A549 (cell line): ENCODE measurements at regions not wholly inside any gene's neighbourhood (a gene's known extent, or its start where the extent isn't known, plus 50 kb on each side); places are given as distances from the start of the nearest gene placed in this dataset.

Experiments
- ATAC-seq, 2 experiments: fragments of 200-7000 bp in 1 of 2; fragments of >200 bp in 1 of 2; cut with Nextera tagmentation in 1 of 2; cut with Tn5 transposase in 1 of 2; 3 replicates each; pipeline versions ENCODE4 v1.8.0 to v1.9.1; 2018 to 2020; ENCODE audit warnings: mild to moderate bottlenecking in 1 of 2, moderate library complexity in 1 of 2
- CTCF ChIA-PET: fragments of 300-600 bp; sonication (Branson Sonifier 250); formaldehyde crosslinking; extraction: SDS; loops from one replicate; lab custom pipeline; 2021; ENCODE audit warnings: antibody characterized with exemption, inconsistent platforms; lab: Yijun Ruan, JAX
- POLR2A ChIA-PET: fragments of 350-600 bp; formaldehyde crosslinking; extraction: SDS; loops from one replicate; lab custom pipeline; 2021; ENCODE audit warnings: antibody characterized with exemption, inconsistent platforms; lab: Yijun Ruan, JAX
- DNase-seq, 2 experiments: peaks; one replicate each; pipeline versions ENCODE4 v3.0.0 to v3.0.0-alpha.2; 2011 to 2016; ENCODE audit warnings: low read depth in 1 of 2, low spot score in 1 of 2
- FAIRE-seq: peaks from 2 replicates; lab custom pipeline; 2011; peaks lifted over from hg19 to GRCh38; lab: Jason Lieb, UNC
- H3K27ac ChIP-seq, 2 experiments: fragments of >200 bp; sonication (Bioruptor Twin); formaldehyde crosslinking; 3 replicates each; pipeline ENCODE4 v1.5.1; 2016 to 2017
- H3K4me1 ChIP-seq: fragments of >200 bp; sonication (Bioruptor Twin); formaldehyde crosslinking; 3 replicates; pipeline ENCODE4 v1.6.1; 2016
- H3K4me2 ChIP-seq: fragments of >200 bp; sonication (Bioruptor Twin); formaldehyde crosslinking; 3 replicates; pipeline ENCODE4 v1.6.1; 2016
- H3K4me3 ChIP-seq: fragments of >200 bp; sonication (Bioruptor Twin); formaldehyde crosslinking; 3 replicates; pipeline ENCODE4 v1.5.1; 2016
- H3K9me3 ChIP-seq: fragments of >200 bp; sonication (Bioruptor Twin); formaldehyde crosslinking; 3 replicates; pipeline ENCODE4 v1.6.1; 2016
- CEBPB ChIP-seq, 2 experiments: fragments of >200 bp in 1 of 2; sonication (Bioruptor Twin) in 1 of 2; formaldehyde crosslinking in 1 of 2; IDR thresholded peaks; 2 replicates each; pipeline ENCODE4 v1.6.1; 2012 to 2016
- CHD4 ChIP-seq: fragments of 200-600 bp; sonication (generic); IDR thresholded peaks from 2 replicates; pipeline ENCODE4 v1.6.1; 2016; ENCODE audit warnings: antibody characterized with exemption, mild to moderate bottlenecking, borderline replicate concordance
- EHF ChIP-seq: fragments of 250-450 bp; sonication (Bioruptor Pico); IDR thresholded peaks from 2 replicates; pipeline ENCODE4 v1.5.0; 2020; ENCODE audit warnings: mild to moderate bottlenecking
- EHMT2 ChIP-seq: fragments of 200-600 bp; sonication (generic); IDR thresholded peaks from 2 replicates; pipeline ENCODE4 v1.6.1; 2016; ENCODE audit warnings: antibody characterized with exemption, low read depth, mild to moderate bottlenecking, moderate library complexity
- EP300 ChIP-seq, 2 experiments: fragments of >200 bp; sonication (Bioruptor Twin); formaldehyde crosslinking; IDR thresholded peaks; 2 replicates in 1 of 2; 3 replicates in 1 of 2; pipeline ENCODE4 v1.6.1; 2016 to 2017
- FOXS1 ChIP-seq: fragments of 250-450 bp; sonication (Bioruptor Pico); IDR thresholded peaks from 2 replicates; pipeline ENCODE4 v1.5.0; 2020; ENCODE audit warnings: mild to moderate bottlenecking, moderate library complexity
- GATA3 ChIP-seq: IDR thresholded peaks from 2 replicates; pipeline ENCODE4 v1.6.1; 2012; ENCODE audit warnings: borderline replicate concordance
- HDAC2 ChIP-seq: fragments of 200-600 bp; sonication (generic); IDR thresholded peaks from 2 replicates; pipeline ENCODE4 v1.6.1; 2016
- HES2 ChIP-seq: fragments of >200 bp; sonication (Bioruptor Twin); formaldehyde crosslinking; IDR thresholded peaks from 2 replicates; pipeline ENCODE4 v1.6.1; 2016
- HEYL ChIP-seq: fragments of 250-450 bp; sonication (Bioruptor Pico); IDR thresholded peaks from 2 replicates; pipeline ENCODE4 v1.8.0; 2021; ENCODE audit warnings: mild to moderate bottlenecking, moderate library complexity
- HOXB5 ChIP-seq: fragments of 250-450 bp; sonication (Bioruptor Pico); IDR thresholded peaks from 2 replicates; pipeline ENCODE4 v1.5.0; 2020; ENCODE audit warnings: mild to moderate bottlenecking, moderate library complexity
- JUN ChIP-seq, 2 experiments: fragments of >200 bp; sonication (Bioruptor Twin); formaldehyde crosslinking; IDR thresholded peaks; 2 replicates in 1 of 2; 3 replicates in 1 of 2; pipeline ENCODE4 v1.6.1; 2016 to 2017
- KDM5A ChIP-seq: fragments of 200-600 bp; sonication (generic); IDR thresholded peaks from 2 replicates; pipeline ENCODE4 v1.6.1; 2016; ENCODE audit warnings: antibody characterized with exemption, mild to moderate bottlenecking
- MAZ ChIP-seq: fragments of 150-350 bp; IDR thresholded peaks from 2 replicates; pipeline ENCODE4 v1.6.1; 2014; ENCODE audit warnings: antibody characterized with exemption, low read depth, low read length, borderline replicate concordance
- MYC ChIP-seq: IDR thresholded peaks from 2 replicates; pipeline ENCODE4 v1.6.1; 2012; ENCODE audit warnings: mild to moderate bottlenecking, inconsistent platforms, low read length, improper control_type of control experiment, borderline replicate concordance
- NFE2L2 ChIP-seq: fragments of 150-350 bp; conservative IDR thresholded peaks from 2 replicates; pipeline ENCODE4 v1.6.1; 2014; ENCODE audit warnings: low read length
- NPAS2 ChIP-seq: fragments of 250-450 bp; sonication (Bioruptor Pico); IDR thresholded peaks from 2 replicates; pipeline ENCODE4 v1.8.0; 2022; ENCODE audit warnings: mild to moderate bottlenecking, moderate library complexity, borderline replicate concordance
- NR3C1 ChIP-seq: fragments of >200 bp; sonication (Bioruptor Twin); formaldehyde crosslinking; IDR thresholded peaks from 3 replicates; pipeline ENCODE4 v1.6.1; 2017
- PHF8 ChIP-seq: fragments of 200-600 bp; sonication (generic); IDR thresholded peaks from 2 replicates; pipeline ENCODE4 v1.6.1; 2016; ENCODE audit warnings: low read depth, mild to moderate bottlenecking, antibody characterized with exemption, moderate library complexity, borderline replicate concordance
- POLR2A ChIP-seq: IDR thresholded peaks from 2 replicates; pipeline ENCODE4 v1.6.1; 2012; ENCODE audit warnings: mild to moderate bottlenecking, low read length
- RCOR1 ChIP-seq: fragments of 150-350 bp; IDR thresholded peaks from 2 replicates; pipeline ENCODE4 v1.6.1; 2014; ENCODE audit warnings: antibody characterized with exemption, low read length, low read depth
- SREBF2 ChIP-seq: fragments of 450-650 bp; IDR thresholded peaks from 2 replicates; pipeline ENCODE4 v1.6.1; 2014; ENCODE audit warnings: mild to moderate bottlenecking, moderate library complexity
- TP53 ChIP-seq: fragments of 250-450 bp; sonication (Bioruptor Pico); IDR thresholded peaks from 2 replicates; pipeline ENCODE4 v1.5.0; 2021; ENCODE audit warnings: mild to moderate bottlenecking, moderate library complexity
- USF2 ChIP-seq: fragments of 450-650 bp; IDR thresholded peaks from 2 replicates; pipeline ENCODE4 v1.6.1; 2014; ENCODE audit warnings: antibody characterized with exemption
- ZC3H11A ChIP-seq: fragments of 450-650 bp; IDR thresholded peaks from 2 replicates; pipeline ENCODE4 v1.6.1; 2014; ENCODE audit warnings: antibody characterized with exemption, mild to moderate bottlenecking
- WGBS: methylation state at CpG from one replicate; pipeline ENCODE4 v1.1.6; 2017; ENCODE audit errors: missing lambda C conversion rate; 5-methylcytosine and 5-hydroxymethylcytosine counted together
- TF ChIP-seq, protein P1 (sequence below): IDR thresholded peaks from 2 replicates; pipeline ENCODE4 v1.6.1; 2012
- TF ChIP-seq, protein P2 (sequence below): IDR thresholded peaks from 2 replicates; pipeline ENCODE4 v1.6.1; 2012

GRCh38 chr9:80881320-80881719 is 808.0 kb downstream of the TLE1 start:
- CTCF ChIA-PET, result no interaction called here
- TF ChIP-seq EP300 (IDR thresholded peaks at IDR 0.05) (no peak), TP53 (no peak), NPAS2 (CRISPR knock-in tag) (no peak)
- no peak for FAIRE-seq

DNA sequence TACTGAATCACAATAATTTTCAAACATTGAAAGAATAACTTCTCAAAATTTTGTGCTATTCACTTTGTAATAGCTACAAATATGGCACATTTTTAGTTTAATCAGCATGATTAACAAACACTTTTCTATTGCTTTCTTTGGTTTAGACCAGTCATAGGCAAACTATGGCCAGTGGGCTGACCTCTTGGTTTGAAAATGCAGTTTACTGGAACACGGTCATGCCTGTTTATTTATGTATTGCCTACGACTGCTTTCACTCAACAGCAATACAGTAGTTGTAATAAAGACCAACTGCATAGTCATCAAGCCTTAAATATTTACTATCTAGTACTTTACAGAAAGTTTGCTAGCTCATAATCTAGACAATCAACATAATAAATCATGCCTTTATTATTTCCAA is 810.8 kb downstream of the TLE1 start:
- FAIRE-seq, result no peak
- H3K27ac ChIP-seq, result no peak overlapping the region
- H3K4me1 ChIP-seq, result no peaks in the 10 kb centered on the region
- no peak overlapping the region for H3K4me3 ChIP-seq
- H3K4me2 ChIP-seq, result no peak overlapping the region
- no peaks in the 10 kb centered on the region for H3K9me3 ChIP-seq
- 46% methylated on average over 2 of the region's 2 CpGs for WGBS
- CTCF ChIA-PET, result no interaction called here
- ATAC-seq, result no peak
- DNase-seq, result no peak
- POLR2A ChIA-PET, result no interaction called here
- no peak for TF ChIP-seq RCOR1
- TF ChIP-seq CHD4, result no peak
- TF ChIP-seq, protein P1, sequence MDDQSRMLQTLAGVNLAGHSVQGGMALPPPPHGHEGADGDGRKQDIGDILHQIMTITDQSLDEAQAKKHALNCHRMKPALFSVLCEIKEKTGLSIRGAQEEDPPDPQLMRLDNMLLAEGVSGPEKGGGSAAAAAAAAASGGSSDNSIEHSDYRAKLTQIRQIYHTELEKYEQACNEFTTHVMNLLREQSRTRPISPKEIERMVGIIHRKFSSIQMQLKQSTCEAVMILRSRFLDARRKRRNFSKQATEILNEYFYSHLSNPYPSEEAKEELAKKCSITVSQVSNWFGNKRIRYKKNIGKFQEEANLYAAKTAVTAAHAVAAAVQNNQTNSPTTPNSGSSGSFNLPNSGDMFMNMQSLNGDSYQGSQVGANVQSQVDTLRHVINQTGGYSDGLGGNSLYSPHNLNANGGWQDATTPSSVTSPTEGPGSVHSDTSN, result no peak
- no peak for TF ChIP-seq MAZ
- no peak for TF ChIP-seq CEBPB (IDR thresholded peaks at IDR 0.05)
- no peak for TF ChIP-seq JUN (IDR thresholded peaks at IDR 0.05)
- no peak for TF ChIP-seq HOXB5 (CRISPR knock-in tag)
- no peak for TF ChIP-seq HEYL (CRISPR knock-in tag)
- no peak for TF ChIP-seq PHF8
- TF ChIP-seq, protein P2, sequence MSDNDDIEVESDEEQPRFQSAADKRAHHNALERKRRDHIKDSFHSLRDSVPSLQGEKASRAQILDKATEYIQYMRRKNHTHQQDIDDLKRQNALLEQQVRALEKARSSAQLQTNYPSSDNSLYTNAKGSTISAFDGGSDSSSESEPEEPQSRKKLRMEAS, result no peak
- no peak for TF ChIP-seq EHMT2
- TF ChIP-seq NR3C1, result no peak
- TF ChIP-seq POLR2A, result no peak
- no peak for TF ChIP-seq HES2

More at GRCh38 chr9:80881320-80881719, 808.0 kb downstream of the TLE1 start:
- H3K9me3 ChIP-seq, result no peaks in the 10 kb centered on the region
- POLR2A ChIA-PET, result no interaction called here
- H3K4me1 ChIP-seq, result no peaks in the 10 kb centered on the region
- DNase-seq, result no peak
- no peak overlapping the region for H3K27ac ChIP-seq
- ATAC-seq, result no peak
- WGBS, result 67% methylated on average over 6 of the region's 6 CpGs
- H3K4me2 ChIP-seq, result no peak overlapping the region
- H3K4me3 ChIP-seq, result no peak overlapping the region

DNA sequence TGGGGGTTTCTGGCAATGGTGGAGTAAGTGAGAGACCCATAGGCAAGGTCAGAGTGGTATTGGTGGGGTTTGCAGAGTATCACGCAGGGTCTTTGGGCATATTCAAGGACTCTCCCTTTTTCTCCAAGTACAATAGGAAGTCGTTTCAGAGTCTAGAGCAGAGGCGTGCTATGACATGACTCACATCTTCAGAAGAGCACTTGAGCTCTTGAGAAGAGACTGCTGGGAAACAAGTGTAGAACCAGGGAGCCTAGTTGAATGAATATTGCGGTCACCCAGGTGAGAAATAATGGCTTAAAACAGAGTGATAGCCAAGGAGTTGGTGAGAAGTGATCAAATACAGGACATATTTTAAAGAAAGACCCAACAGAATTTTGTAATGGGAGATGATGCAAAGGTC is 813.4 kb downstream of the TLE1 start:
- WGBS, result 59% methylated on average over 4 of the region's 4 CpGs
- H3K4me1 ChIP-seq, result no peaks in the 10 kb centered on the region
- H3K4me3 ChIP-seq, result no peak overlapping the region
- ATAC-seq (no peak), DNase-seq (no peak), FAIRE-seq (no peak)
- H3K9me3 ChIP-seq, result no peaks in the 10 kb centered on the region
- no peak overlapping the region for H3K27ac ChIP-seq
- ChIA-PET POLR2A (no interaction called here), CTCF (no interaction called here)
- TF ChIP-seq MYC (no peak), SREBF2 (no peak), KDM5A (no peak), HDAC2 (no peak), GATA3 (no peak), ZC3H11A (no peak), USF2 (no peak), CHD4 (no peak), EHF (CRISPR knock-in tag) (no peak), MAZ (no peak), EP300 (IDR thresholded peaks at IDR 0.05) (no peak), HES2 (no peak), NFE2L2 (no peak), FOXS1 (CRISPR knock-in tag) (no peak)
- H3K4me2 ChIP-seq, result no peak overlapping the region
